ENCODE measurements at regions not wholly inside any gene's neighbourhood (a gene's known extent, or its start where the extent isn't known, plus 50 kb on each side); places are given as distances from the start of the nearest gene placed in this dataset.
"Not testable (repeated sequence)": the region's sequence is repeated elsewhere in the genome, so short reads cannot be mapped to it uniquely, and the experiment has no call there.

DNA sequence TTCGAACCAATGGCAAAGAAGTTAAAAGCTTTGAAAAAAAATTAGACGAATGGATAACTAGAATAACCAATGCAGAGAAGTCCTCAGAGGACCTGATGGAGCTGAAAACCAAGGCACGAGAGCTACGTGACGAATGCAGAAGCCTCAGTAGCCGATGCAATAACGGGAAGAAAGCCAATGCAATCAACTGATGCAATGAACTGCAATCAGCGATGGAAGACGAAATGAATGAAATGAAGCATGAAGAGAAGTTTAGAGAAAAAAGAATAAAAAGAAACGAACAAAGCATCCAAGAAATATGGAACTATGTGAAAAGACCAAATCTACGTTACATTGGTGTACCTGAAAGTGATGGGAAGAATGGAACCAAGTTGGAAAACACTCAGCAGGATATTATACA lies 52.6 kb upstream of the MRPS30 start:
- H3K4me3 ChIP-seq (ENCODE audit: low read length); H3K4me2 ChIP-seq (ENCODE audit: low read length); H3K9me3 ChIP-seq (ENCODE audit: insufficient read depth, low read length); H4K20me1 ChIP-seq (ENCODE audit: insufficient read depth, low read length); H2AFZ ChIP-seq (ENCODE audit: low read depth, low read length); H3K9ac ChIP-seq (ENCODE audit: low read length); H3K36me3 ChIP-seq (replicated peaks; ENCODE audit: low read depth, low read length); H3K27me3 ChIP-seq (ENCODE audit: low read depth, low read length); H3K79me2 ChIP-seq (ENCODE audit: low read length); H3K27ac ChIP-seq (ENCODE audit: low read length); H3K4me1 ChIP-seq (ENCODE audit: low read length): not testable (repeated sequence)

DNA sequence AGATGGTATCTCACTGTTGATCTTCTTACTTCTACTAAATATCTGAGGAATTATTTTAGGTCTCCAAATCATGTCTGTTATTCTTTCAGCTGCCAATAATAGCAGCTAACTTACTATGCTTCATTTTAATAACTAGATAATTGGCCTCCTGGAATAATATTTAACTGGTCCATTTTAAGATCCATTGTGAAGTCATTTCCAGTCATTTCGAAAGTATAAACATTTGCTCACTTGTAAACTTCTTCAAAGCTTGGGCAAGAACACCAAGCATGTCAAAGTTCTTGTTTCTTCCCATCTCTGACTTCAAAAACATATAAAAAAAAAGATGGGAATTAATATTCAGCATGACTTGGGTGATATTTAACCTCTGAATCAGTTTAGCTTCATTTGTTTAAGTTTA lies 61.4 kb upstream of the MRPS30 start:
- H3K9me3 ChIP-seq (ENCODE audit: insufficient read depth, low read length), result no peaks in the 10 kb centered on the region
- H4K20me1 ChIP-seq (ENCODE audit: insufficient read depth, low read length), result no peaks in the 10 kb centered on the region
- no peak overlapping the region for H2AFZ ChIP-seq (ENCODE audit: low read depth, low read length)
- no peak overlapping the region for H3K4me2 ChIP-seq (ENCODE audit: low read length)
- no peak overlapping the region for H3K4me3 ChIP-seq (ENCODE audit: low read length)
- H3K9ac ChIP-seq (ENCODE audit: low read length), result no peak overlapping the region
- no peaks in the 10 kb centered on the region for H3K79me2 ChIP-seq (ENCODE audit: low read length)
- no peaks in the 10 kb centered on the region for H3K36me3 ChIP-seq (replicated peaks; ENCODE audit: low read depth, low read length)
- H3K4me1 ChIP-seq (ENCODE audit: low read length), result no peaks in the 10 kb centered on the region
- no peaks in the 10 kb centered on the region for H3K27me3 ChIP-seq (ENCODE audit: low read depth, low read length)
- H3K27ac ChIP-seq (ENCODE audit: low read length), result no peak overlapping the region
- TF ChIP-seq, protein P1, sequence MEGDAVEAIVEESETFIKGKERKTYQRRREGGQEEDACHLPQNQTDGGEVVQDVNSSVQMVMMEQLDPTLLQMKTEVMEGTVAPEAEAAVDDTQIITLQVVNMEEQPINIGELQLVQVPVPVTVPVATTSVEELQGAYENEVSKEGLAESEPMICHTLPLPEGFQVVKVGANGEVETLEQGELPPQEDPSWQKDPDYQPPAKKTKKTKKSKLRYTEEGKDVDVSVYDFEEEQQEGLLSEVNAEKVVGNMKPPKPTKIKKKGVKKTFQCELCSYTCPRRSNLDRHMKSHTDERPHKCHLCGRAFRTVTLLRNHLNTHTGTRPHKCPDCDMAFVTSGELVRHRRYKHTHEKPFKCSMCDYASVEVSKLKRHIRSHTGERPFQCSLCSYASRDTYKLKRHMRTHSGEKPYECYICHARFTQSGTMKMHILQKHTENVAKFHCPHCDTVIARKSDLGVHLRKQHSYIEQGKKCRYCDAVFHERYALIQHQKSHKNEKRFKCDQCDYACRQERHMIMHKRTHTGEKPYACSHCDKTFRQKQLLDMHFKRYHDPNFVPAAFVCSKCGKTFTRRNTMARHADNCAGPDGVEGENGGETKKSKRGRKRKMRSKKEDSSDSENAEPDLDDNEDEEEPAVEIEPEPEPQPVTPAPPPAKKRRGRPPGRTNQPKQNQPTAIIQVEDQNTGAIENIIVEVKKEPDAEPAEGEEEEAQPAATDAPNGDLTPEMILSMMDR (IDR thresholded peaks at IDR 0.05; ENCODE audit: low read depth, low read length), result no peak
- no peak for TF ChIP-seq EZH2phosphoT487 (IDR thresholded peaks at IDR 0.05; ENCODE audit: low read depth)

DNA sequence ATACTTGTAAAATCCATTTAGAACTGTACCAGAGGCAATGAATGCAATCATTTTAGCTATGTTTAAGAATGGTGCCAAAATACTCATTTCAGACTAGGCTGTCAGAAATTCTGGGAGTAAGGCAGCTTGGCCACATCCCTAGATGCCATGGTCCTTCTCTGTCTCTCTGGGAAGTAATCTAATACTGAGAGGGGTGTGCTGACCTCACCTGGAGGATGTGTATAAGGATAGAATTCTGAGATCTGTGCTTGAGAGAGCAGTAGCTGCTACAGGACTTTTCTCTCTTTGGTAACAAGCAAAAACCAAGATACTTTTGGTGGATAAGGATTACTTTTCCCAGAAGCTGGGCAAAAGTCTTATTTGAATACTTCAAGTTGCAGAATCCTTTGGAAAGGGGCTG lies 68.1 kb upstream of the MRPS30 start:
- Histone ChIP-seq H3K9ac (ENCODE audit: low read length) (no peak overlapping the region), H3K27ac (ENCODE audit: low read length) (no peak overlapping the region), H3K4me1 (ENCODE audit: low read length) (no peaks in the 10 kb centered on the region), H3K36me3 (replicated peaks; ENCODE audit: low read depth, low read length) (no peaks in the 10 kb centered on the region), H3K79me2 (ENCODE audit: low read length) (no peaks in the 10 kb centered on the region), H3K27me3 (ENCODE audit: low read depth, low read length) (no peaks in the 10 kb centered on the region), H2AFZ (ENCODE audit: low read depth, low read length) (no peak overlapping the region), H3K4me2 (ENCODE audit: low read length) (no peak overlapping the region), H3K9me3 (ENCODE audit: insufficient read depth, low read length) (no peaks in the 10 kb centered on the region), H4K20me1 (ENCODE audit: insufficient read depth, low read length) (no peaks in the 10 kb centered on the region), H3K4me3 (ENCODE audit: low read length) (no peak overlapping the region)
- TF ChIP-seq EZH2phosphoT487 (IDR thresholded peaks at IDR 0.05; ENCODE audit: low read depth), result no peak
- TF ChIP-seq, protein P1 (IDR thresholded peaks at IDR 0.05; ENCODE audit: low read depth, low read length), result no peak

- Histone ChIP-seq H3K36me3 (replicated peaks; ENCODE audit: low read depth, low read length) (no peaks in the 10 kb centered on the region), H3K4me1 (ENCODE audit: low read length) (no peaks in the 10 kb centered on the region)
Measured at GRCh38 chr5:44729536-44729935, 79.2 kb upstream of the MRPS30 start.

More at GRCh38 chr5:44729536-44729935, 79.2 kb upstream of the MRPS30 start:
- TF ChIP-seq, protein P1 (IDR thresholded peaks at IDR 0.05; ENCODE audit: low read depth, low read length), result no peak
- TF ChIP-seq EZH2phosphoT487 (IDR thresholded peaks at IDR 0.05; ENCODE audit: low read depth), result no peak
- Histone ChIP-seq H4K20me1 (ENCODE audit: insufficient read depth, low read length) (no peaks in the 10 kb centered on the region), H3K4me2 (ENCODE audit: low read length) (no peak overlapping the region), H3K27me3 (ENCODE audit: low read depth, low read length) (no peaks in the 10 kb centered on the region), H2AFZ (ENCODE audit: low read depth, low read length) (no peak overlapping the region), H3K9ac (ENCODE audit: low read length) (no peak overlapping the region), H3K27ac (ENCODE audit: low read length) (no peak overlapping the region), H3K79me2 (ENCODE audit: low read length) (no peaks in the 10 kb centered on the region), H3K4me3 (ENCODE audit: low read length) (no peak overlapping the region), H3K9me3 (ENCODE audit: insufficient read depth, low read length) (no peaks in the 10 kb centered on the region)
